RWPE2 (cell line): ENCODE measurements at regions not wholly inside any gene's neighbourhood (a gene's known extent, or its start where the extent isn't known, plus 50 kb on each side); places are given as distances from the start of the nearest gene placed in this dataset.

Source experiments
- ATAC-seq: fragments of 200-7000 bp; cut with Tn5 transposase; 3 replicates; pipeline ENCODE4 v1.9.1; 2021; ENCODE audit warnings: low read depth
- DNase-seq: peaks from one replicate; pipeline ENCODE4 v3.0.0-alpha.2; 2020; ENCODE audit warnings: low spot score
- H3K27ac ChIP-seq: fragments of 450-650 bp; 2 replicates; pipeline ENCODE4 v1.5.1; 2017; ENCODE audit warnings: mild to moderate bottlenecking; ENCODE audit not compliant: poor library complexity, severe bottlenecking
- H3K27me3 ChIP-seq: fragments of 250-450 bp; sonication (Bioruptor Pico); 2 replicates; pipeline ENCODE4 v1.5.1; 2021; ENCODE audit warnings: mild to moderate bottlenecking, moderate library complexity; ENCODE audit not compliant: insufficient read depth, poor library complexity, severe bottlenecking
- H3K36me3 ChIP-seq: fragments of 250-450 bp; sonication (Bioruptor Pico); 2 replicates; pipeline ENCODE4 v1.5.1; 2020; ENCODE audit warnings: low read depth, mild to moderate bottlenecking, moderate library complexity
- H3K4me1 ChIP-seq: fragments of 250-450 bp; sonication (Bioruptor Pico); 2 replicates; pipeline ENCODE4 v1.5.1; 2021; ENCODE audit warnings: mild to moderate bottlenecking, moderate library complexity; ENCODE audit not compliant: insufficient read depth, poor library complexity, severe bottlenecking
- H3K4me3 ChIP-seq: fragments of 250-450 bp; sonication (Bioruptor Pico); 2 replicates; pipeline ENCODE4 v1.5.1; 2021; ENCODE audit warnings: mild to moderate bottlenecking, moderate library complexity; ENCODE audit not compliant: severe bottlenecking
- H3K9me3 ChIP-seq: fragments of 250-450 bp; sonication (Bioruptor Pico); 2 replicates; pipeline ENCODE4 v1.5.1; 2021; ENCODE audit warnings: mild to moderate bottlenecking, moderate library complexity; ENCODE audit not compliant: severe bottlenecking
- CTCF ChIP-seq: fragments of 450-650 bp; IDR thresholded peaks from one replicate; pipeline ENCODE4 v1.5.1; 2017; ENCODE audit warnings: mild to moderate bottlenecking, moderate library complexity; ENCODE audit not compliant: poor library complexity, severe bottlenecking

DNA sequence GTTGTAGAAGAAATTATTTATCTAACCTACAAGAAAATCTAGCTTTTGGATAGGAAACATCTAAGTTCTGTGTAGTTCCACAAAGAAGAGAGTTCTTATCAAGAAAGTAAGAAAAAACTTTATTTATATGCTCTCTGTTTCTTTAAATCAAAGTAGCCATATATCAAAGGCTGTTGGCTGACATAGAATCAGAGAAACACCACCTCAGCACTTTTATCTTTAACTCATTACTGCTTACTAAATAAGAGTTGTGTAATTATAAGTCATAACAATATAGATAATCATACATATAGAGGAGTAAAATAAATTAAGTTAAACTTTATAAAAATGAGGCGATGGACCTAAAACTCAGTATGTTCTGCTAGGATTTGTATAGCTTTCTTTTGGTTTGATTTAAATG lies 570.6 kb downstream of the PCDH17 start:
- H3K27me3 ChIP-seq, result no peaks in the 10 kb centered on the region
- H3K4me3 ChIP-seq, result no peak overlapping the region
- ATAC-seq (no peak), DNase-seq (no peak)
- H3K36me3 ChIP-seq, result no peaks in the 10 kb centered on the region
- H3K27ac ChIP-seq, result no peak overlapping the region
- no peaks in the 10 kb centered on the region for H3K9me3 ChIP-seq
- no peak for TF ChIP-seq CTCF
- H3K4me1 ChIP-seq, result no peaks in the 10 kb centered on the region

- Histone ChIP-seq H3K4me3 (no peak overlapping the region), H3K4me1 (no peaks in the 10 kb centered on the region), H3K27ac (no peak overlapping the region), H3K27me3 (no peaks in the 10 kb centered on the region), H3K36me3 (no peaks in the 10 kb centered on the region), H3K9me3 (no peaks in the 10 kb centered on the region)
- DNase-seq, result no peak
- no peak for ATAC-seq
- no peak for TF ChIP-seq CTCF
Observed at GRCh38 chr13:58207501-58207900, 576.0 kb downstream of the PCDH17 start.

- no peaks in the 10 kb centered on the region for H3K4me1 ChIP-seq
- ATAC-seq (no peak), DNase-seq (no peak)
- no peak overlapping the region for H3K4me3 ChIP-seq
- H3K27ac ChIP-seq, result no peak overlapping the region
- H3K9me3 ChIP-seq, result no peaks in the 10 kb centered on the region
- H3K27me3 ChIP-seq, result peaks cover 2% of the 10 kb centered on the region
- no peaks in the 10 kb centered on the region for H3K36me3 ChIP-seq
- TF ChIP-seq CTCF, result no peak
Observed at GRCh38 chr13:58235454-58235853, 603.9 kb downstream of the PCDH17 start.

DNA sequence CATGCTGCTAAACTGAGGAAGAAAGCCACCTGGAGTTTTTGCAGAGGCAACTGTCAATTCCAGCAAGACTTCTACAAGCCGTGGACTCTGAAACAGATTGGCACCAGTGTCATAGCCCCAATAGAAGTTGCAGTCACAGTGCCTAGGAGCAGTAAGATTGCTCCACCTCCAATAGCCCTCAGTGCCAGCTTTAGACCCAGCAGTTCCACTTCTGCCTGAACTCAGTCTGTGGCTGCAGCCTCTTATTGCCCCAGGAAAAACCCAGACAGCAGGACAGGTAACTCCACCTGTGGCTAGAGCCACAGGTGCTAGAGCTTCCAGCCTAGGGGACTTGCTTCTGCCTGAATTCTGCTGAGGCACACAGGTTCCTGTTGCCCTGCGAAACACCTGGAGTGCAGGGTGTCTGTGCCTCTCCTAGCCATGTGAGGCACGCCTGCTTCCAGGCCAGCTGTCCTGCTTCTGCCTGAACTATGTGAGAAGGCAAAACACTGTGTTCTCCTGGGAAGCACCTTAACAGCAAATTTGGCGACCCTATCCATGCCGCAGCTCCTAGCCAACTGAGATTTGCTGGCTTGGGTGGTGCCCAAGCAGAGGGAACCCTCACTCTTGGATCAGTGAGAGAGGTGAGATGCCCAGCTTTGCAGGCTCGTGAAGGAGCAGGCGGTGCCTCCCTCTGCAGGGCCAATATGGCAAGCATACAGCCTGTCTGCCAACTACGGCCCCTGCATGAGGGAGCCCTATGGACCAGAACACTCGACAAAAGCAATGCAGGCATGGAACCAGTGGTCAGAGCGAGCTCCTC lies 607.6 kb downstream of the PCDH17 start:
- DNase-seq (no peak), ATAC-seq (no peak)
- Histone ChIP-seq H3K27me3 (peaks cover 2% of the 10 kb centered on the region), H3K36me3 (no peaks in the 10 kb centered on the region), H3K4me3 (no peak overlapping the region), H3K9me3 (no peaks in the 10 kb centered on the region), H3K27ac (no peak overlapping the region), H3K4me1 (no peaks in the 10 kb centered on the region)
- no peak for TF ChIP-seq CTCF

DNA sequence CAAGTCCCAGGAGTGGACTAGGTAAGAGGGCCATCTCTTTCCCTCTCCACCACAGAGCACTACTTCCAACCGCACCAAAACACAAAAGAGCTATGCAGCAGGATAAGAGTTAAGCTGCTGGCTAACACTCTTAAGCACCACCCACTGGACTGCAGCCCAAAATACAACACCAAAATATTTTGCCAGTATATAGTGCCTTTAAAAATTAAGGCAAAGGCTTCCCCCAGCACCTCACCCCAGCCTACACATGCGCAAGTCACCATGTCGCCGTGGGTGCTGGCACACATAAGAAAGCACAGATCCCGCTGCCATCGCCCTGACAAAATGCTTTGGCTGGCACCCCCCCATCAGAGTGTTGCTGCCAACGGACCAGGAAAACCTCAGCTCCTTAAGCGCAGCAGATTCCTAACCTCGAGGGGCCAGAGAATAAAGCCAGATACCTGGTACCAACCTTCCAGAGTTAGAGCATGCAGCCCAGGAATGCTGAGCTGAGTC lies 608.3 kb downstream of the PCDH17 start:
- Histone ChIP-seq H3K9me3 (no peaks in the 10 kb centered on the region), H3K27me3 (peaks cover 2% of the 10 kb centered on the region), H3K4me1 (no peaks in the 10 kb centered on the region), H3K4me3 (no peak overlapping the region), H3K36me3 (no peaks in the 10 kb centered on the region), H3K27ac (no peak overlapping the region)
- no peak for ATAC-seq
- TF ChIP-seq CTCF, result no peak
- DNase-seq, result no peak
